Heart left ventricle (tissue), 16 donors: ENCODE measurements at regions not wholly inside any gene's neighbourhood (a gene's known extent, or its start where the extent isn't known, plus 50 kb on each side); places are given as distances from the start of the nearest gene placed in this dataset.

Source experiments
- ATAC-seq, 4 donors: fragments of 200-7000 bp; cut with Tn5 transposase; one replicate each; pipeline ENCODE4 v1.9.1; 2020 to 2022; ENCODE audit warnings: moderate library complexity in 4 of 4, mild to moderate bottlenecking in 3 of 4, moderate number of reproducible peaks in 1 of 4
- DNase-seq, 5 donors: peaks; one replicate each; pipeline ENCODE4 v3.0.0-alpha.2; 2020
- H3K27ac ChIP-seq, 12 donors: fragments of 200-600 bp; sonication (generic) in 4 of 12; one replicate each; pipeline versions ENCODE4 v1.5.0 to v1.8.0; 2016 to 2022; ENCODE audit warnings: mild to moderate bottlenecking in 2 of 12
- H3K27me3 ChIP-seq, 9 donors: fragments of 200-600 bp; sonication (generic) in 2 of 9; one replicate each; pipeline versions ENCODE4 v1.5.1 to v1.8.0; 2016 to 2022; ENCODE audit warnings: mild to moderate bottlenecking in 3 of 9
- H3K36me3 ChIP-seq, 9 donors: fragments of 200-600 bp; sonication (generic) in 2 of 9; one replicate each; pipeline versions ENCODE4 v1.5.0 to v1.8.0; 2018 to 2022; ENCODE audit warnings: mild to moderate bottlenecking in 2 of 9
- H3K4me1 ChIP-seq, 12 donors: fragments of 200-600 bp; sonication (generic) in 4 of 12; one replicate each; pipeline versions ENCODE4 v1.5.0 to v1.8.0; 2016 to 2022; ENCODE audit warnings: mild to moderate bottlenecking in 3 of 12
- H3K4me3 ChIP-seq, 12 donors: fragments of 200-600 bp; sonication (generic) in 4 of 12; one replicate each; pipeline versions ENCODE4 v1.5.0 to v1.8.0; 2017 to 2022; ENCODE audit warnings: mild to moderate bottlenecking in 9 of 12, moderate library complexity in 4 of 12
- H3K9me3 ChIP-seq, 12 donors: fragments of 200-600 bp; sonication (generic) in 4 of 12; one replicate each; pipeline versions ENCODE4 v1.5.0 to v1.8.0; 2016 to 2022; ENCODE audit warnings: mild to moderate bottlenecking in 1 of 12
- POLR2A ChIP-seq, 2 donors: fragments of 450-650 bp; IDR thresholded peaks; one replicate each; pipeline ENCODE4 v1.6.1; 2017; ENCODE audit warnings: antibody characterized with exemption in 2 of 2, mild to moderate bottlenecking in 2 of 2, moderate library complexity in 2 of 2
- WGBS, 4 donors: extraction: QIAGEN DNeasy Blood & Tissue Kit in 2 of 4; methylation state at CpG; one replicate each; pipeline versions ENCODE4 v1.1.5 to v1.1.7; 2013 to 2018; 5-methylcytosine and 5-hydroxymethylcytosine counted together
- intact Hi-C, 10 donors: fragments of 100-400 bp; cut with DNase I; formaldehyde crosslinking; loops; one replicate each; pipeline versions ENCODE4 v1.11.1 to v1.14.2; 2022
- TF ChIP-seq, protein P1 (sequence below), 12 donors: fragments of 200-600 bp; sonication (generic) in 4 of 12; IDR thresholded peaks; one replicate each; pipeline versions ENCODE4 v1.5.0 to v1.8.0; 2018 to 2022; ENCODE audit warnings: antibody characterized with exemption in 12 of 12, mild to moderate bottlenecking in 5 of 12
- donor health status: ischemic (EF 13 %, LVEDD 7.1; RV severe dilation, severe dysfunction).
- donor health status: healthy with polysubstance abuse.
- donor health status: DM: no; HTN: yes; CAD: no.
- donor health status: DM: no; HTN: no; CAD: no.
- donor health status: ischemic (EF 25% LVEDD 6.9; RV normal size, moderate dysfunction).
- donor health status: ischemic (EF 25% LVEDD 5.7; RV mildly dilated, moderate dysfunction).
- donor health status: healthy.
- donor health status: DM: yes; HTN: yes; CAD: no.
- donor health status: ischemic (EF 35%, LVEDD 5.7; RV mildly dilated, moderate dysfunction).
- donor health status: nonischemic (EF 11% LVEDD 7.7; RV severe dilation, severe dysfunction).
- donor health status: DM: yes; HTN: yes; CAD: no.
- donor health status: PGD.
- donor health status: ischemic (EF 29% LVEDD 5.4; RV normal size, mild dysfunction).
- donor health status: nonischemic (EF 23%, LVEDD 6.1; RV moderate dilation, normal function).

DNA sequence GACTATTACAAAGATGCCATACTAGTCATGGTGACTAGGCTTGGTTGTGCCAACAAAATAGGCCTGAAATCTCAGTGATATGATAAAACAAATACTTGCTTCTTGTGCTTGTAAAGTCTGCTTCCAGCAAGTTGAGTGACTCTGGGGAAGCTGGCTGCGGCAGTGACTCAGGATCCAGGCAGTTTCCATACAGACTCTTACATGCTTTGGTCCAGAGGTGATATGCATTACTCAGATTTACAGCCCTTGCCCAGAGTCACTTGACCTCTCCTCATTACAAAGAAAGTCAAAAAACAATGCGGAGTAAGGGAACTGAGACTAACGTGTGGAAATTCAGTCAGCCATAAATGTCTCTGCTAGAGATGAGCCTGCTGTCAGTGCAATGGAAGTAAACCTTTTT, 387.5 kb downstream of the KCNA4 start:
- DNase-seq, result no peak

DNA sequence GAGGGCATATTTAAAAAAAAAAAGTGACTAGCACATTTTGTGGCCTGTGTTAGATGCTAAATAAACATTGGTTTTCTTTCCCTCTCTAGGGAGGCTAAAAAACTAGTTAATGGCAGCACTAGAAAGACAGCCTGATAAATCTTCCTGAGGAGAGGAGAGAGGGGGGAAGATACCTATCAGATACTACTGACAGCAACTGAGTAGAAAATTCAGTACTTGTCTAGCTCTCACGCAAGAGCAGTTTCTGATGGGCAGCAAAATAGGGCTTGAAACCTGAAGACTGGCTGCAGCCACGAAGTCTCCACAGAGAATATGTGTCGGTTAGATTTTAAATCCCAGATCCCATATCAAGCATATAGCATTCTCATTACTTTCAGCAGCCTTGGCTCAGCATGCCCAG, 388.2 kb downstream of the KCNA4 start:
- H3K4me3 ChIP-seq, result no peak overlapping the region
- H3K4me1 ChIP-seq, result no peaks in the 10 kb centered on the region
- no peak for DNase-seq
- H3K27me3 ChIP-seq, result no peaks in the 10 kb centered on the region
- H3K9me3 ChIP-seq, result no peaks in the 10 kb centered on the region
- no peaks in the 10 kb centered on the region for H3K36me3 ChIP-seq
- TF ChIP-seq POLR2A (IDR thresholded peaks at IDR 0.05), result no peak
- TF ChIP-seq, protein P1, sequence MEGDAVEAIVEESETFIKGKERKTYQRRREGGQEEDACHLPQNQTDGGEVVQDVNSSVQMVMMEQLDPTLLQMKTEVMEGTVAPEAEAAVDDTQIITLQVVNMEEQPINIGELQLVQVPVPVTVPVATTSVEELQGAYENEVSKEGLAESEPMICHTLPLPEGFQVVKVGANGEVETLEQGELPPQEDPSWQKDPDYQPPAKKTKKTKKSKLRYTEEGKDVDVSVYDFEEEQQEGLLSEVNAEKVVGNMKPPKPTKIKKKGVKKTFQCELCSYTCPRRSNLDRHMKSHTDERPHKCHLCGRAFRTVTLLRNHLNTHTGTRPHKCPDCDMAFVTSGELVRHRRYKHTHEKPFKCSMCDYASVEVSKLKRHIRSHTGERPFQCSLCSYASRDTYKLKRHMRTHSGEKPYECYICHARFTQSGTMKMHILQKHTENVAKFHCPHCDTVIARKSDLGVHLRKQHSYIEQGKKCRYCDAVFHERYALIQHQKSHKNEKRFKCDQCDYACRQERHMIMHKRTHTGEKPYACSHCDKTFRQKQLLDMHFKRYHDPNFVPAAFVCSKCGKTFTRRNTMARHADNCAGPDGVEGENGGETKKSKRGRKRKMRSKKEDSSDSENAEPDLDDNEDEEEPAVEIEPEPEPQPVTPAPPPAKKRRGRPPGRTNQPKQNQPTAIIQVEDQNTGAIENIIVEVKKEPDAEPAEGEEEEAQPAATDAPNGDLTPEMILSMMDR (IDR thresholded peaks at IDR 0.05), result no peak
- no peak overlapping the region for H3K27ac ChIP-seq
- intact Hi-C loops, result no loop called here
- ATAC-seq, result no peak
- 71 to 81% (median 77%) methylated on average over 3 of the region's 3 CpGs for WGBS, 4 donors

More for the DNA sequence above, 387.5 kb downstream of the KCNA4 start:
- TF ChIP-seq, protein P1 (IDR thresholded peaks at IDR 0.05), result no peak
- TF ChIP-seq POLR2A (IDR thresholded peaks at IDR 0.05), result no peak
- intact Hi-C loops, result no loop called here
- no peaks in the 10 kb centered on the region for H3K27me3 ChIP-seq
- no peak overlapping the region for H3K27ac ChIP-seq
- H3K36me3 ChIP-seq, result no peaks in the 10 kb centered on the region
- no peaks in the 10 kb centered on the region for H3K4me1 ChIP-seq
- WGBS, 4 donors, result 79 to 88% (median 85%) methylated on average over 3 of the region's 3 CpGs
- no peaks in the 10 kb centered on the region for H3K9me3 ChIP-seq
- ATAC-seq, result no peak
- no peak overlapping the region for H3K4me3 ChIP-seq

DNA sequence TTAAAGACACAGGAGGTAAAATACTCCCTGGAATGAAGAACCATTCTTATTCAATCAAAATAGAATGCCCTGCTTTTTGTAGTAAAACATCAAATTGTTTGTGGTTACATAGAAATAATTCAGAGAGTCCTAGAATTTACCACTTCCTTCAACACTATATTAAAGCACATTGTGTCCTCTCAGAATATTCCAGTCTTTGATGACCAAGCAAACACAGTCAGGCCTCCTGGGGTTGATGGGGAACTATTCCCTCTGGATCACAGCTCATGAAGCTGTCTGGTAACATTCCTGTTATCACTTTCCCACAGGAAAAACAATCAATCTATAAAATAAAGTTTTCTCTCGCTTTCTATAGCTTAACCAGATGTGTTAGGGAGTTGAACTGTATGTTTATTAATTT, 389.3 kb downstream of the KCNA4 start:
- TF ChIP-seq POLR2A (IDR thresholded peaks at IDR 0.05), result no peak
- TF ChIP-seq, protein P1 (IDR thresholded peaks at IDR 0.05), result no peak
- Histone ChIP-seq H3K9me3 (no peaks in the 10 kb centered on the region), H3K4me3 (no peak overlapping the region), H3K4me1 (no peaks in the 10 kb centered on the region), H3K27ac (no peak overlapping the region), H3K27me3 (no peaks in the 10 kb centered on the region), H3K36me3 (no peaks in the 10 kb centered on the region)
- intact Hi-C loops, result no loop called here
- ATAC-seq, result no peak
- DNase-seq, result no peak
- WGBS, 4 donors, result 63 to 74% (median 68%) methylated on average over 1 of the region's 1 CpG

DNA sequence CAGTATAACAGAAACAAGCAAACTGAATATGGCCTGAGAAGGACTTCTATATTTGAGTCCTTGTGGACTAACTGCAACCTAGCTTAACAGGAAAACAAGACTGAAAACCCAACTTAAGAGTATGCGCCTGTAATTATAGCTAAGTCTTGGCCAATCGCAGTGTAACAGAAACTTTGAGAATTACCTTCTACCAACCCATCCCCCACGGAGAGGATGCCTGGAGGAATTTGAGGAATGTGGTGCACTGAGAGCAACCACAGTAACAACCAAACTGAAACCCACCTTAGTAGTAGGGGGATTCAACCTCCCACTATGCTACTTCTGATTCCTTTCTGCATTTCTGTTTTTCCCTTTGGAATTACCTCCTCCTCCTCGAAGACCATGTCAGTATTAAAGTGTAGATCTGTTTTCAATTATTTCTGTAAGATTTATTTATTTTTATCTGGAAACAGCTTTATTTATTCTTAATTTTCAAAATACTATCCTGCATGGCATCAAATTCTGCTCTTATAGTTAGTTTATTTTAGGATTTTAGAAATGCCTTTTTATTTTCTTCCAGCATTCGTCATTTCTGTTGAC, 393.6 kb downstream of the KCNA4 start:
- H3K27ac ChIP-seq, result no peak overlapping the region
- no peak for DNase-seq
- no peaks in the 10 kb centered on the region for H3K27me3 ChIP-seq
- ATAC-seq, result no peak
- H3K9me3 ChIP-seq, result no peaks in the 10 kb centered on the region
- TF ChIP-seq POLR2A (IDR thresholded peaks at IDR 0.05), result no peak
- TF ChIP-seq, protein P1 (IDR thresholded peaks at IDR 0.05), result no peak
- intact Hi-C loops, result no loop called here
- H3K4me1 ChIP-seq, result no peaks in the 10 kb centered on the region
- H3K36me3 ChIP-seq, result no peaks in the 10 kb centered on the region
- no peak overlapping the region for H3K4me3 ChIP-seq
- 47 to 57% (median 52%) methylated on average over 5 of the region's 5 CpGs for WGBS, 4 donors
